ENCODE measurements at regions not wholly inside any gene's neighbourhood (a gene's known extent, or its start where the extent isn't known, plus 50 kb on each side); places are given as distances from the start of the nearest gene placed in this dataset.
"Not testable (repeated sequence)": the region's sequence is repeated elsewhere in the genome, so short reads cannot be mapped to it uniquely, and the experiment has no call there.

DNA sequence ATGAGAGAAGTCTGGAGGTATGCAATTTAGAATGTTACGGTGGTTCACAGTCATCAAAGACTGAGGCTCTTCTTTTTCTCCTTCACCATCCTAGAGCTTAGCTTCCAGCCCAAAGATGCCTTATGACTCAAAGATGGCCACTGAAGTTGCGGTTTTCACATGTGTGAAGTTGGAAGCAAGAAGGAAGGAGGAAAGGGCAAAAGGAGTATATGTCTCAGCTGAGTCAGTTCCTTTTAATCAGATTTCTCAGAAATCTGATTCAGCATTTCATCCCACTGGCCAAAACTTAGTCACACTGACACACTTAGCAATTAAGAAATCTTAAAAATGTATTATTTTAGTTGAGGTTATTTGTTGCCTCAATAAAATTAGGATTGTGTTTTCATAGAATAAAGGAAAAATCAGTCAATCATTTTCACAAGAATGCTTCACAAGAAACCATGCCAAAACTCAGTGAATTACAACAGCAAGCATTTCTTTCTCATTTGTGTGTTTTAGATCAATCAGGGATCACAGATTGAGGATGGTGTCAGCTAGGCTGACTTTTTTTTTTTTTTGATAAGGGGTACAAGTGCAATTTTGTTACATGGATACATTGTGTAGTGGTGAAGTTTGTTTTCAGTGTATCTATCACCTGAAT, 211.1 kb upstream of the GADL1 start:
- WGBS, 2 donors (ENCODE audit: low coverage in 1 of 2): 38 to 100% methylated on average over 1 to 2 of the region's 2 CpGs
- Histone ChIP-seq H3K4me1 (no peaks in the 10 kb centered on the region), H3K27me3 (no peaks in the 10 kb centered on the region), H3K36me3 (no peaks in the 10 kb centered on the region), H3K9me3 (no peaks in the 10 kb centered on the region), H3K27ac (no peak overlapping the region), H3K4me3 (no peak overlapping the region)
- TF ChIP-seq POLR2A (IDR thresholded peaks at IDR 0.05) (no peak), POLR2AphosphoS5 (IDR thresholded peaks at IDR 0.05) (no peak), EP300 (IDR thresholded peaks at IDR 0.05) (no peak)
- TF ChIP-seq, protein P1, sequence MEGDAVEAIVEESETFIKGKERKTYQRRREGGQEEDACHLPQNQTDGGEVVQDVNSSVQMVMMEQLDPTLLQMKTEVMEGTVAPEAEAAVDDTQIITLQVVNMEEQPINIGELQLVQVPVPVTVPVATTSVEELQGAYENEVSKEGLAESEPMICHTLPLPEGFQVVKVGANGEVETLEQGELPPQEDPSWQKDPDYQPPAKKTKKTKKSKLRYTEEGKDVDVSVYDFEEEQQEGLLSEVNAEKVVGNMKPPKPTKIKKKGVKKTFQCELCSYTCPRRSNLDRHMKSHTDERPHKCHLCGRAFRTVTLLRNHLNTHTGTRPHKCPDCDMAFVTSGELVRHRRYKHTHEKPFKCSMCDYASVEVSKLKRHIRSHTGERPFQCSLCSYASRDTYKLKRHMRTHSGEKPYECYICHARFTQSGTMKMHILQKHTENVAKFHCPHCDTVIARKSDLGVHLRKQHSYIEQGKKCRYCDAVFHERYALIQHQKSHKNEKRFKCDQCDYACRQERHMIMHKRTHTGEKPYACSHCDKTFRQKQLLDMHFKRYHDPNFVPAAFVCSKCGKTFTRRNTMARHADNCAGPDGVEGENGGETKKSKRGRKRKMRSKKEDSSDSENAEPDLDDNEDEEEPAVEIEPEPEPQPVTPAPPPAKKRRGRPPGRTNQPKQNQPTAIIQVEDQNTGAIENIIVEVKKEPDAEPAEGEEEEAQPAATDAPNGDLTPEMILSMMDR (IDR thresholded peaks at IDR 0.05): no peak
- ATAC-seq: no peak

DNA sequence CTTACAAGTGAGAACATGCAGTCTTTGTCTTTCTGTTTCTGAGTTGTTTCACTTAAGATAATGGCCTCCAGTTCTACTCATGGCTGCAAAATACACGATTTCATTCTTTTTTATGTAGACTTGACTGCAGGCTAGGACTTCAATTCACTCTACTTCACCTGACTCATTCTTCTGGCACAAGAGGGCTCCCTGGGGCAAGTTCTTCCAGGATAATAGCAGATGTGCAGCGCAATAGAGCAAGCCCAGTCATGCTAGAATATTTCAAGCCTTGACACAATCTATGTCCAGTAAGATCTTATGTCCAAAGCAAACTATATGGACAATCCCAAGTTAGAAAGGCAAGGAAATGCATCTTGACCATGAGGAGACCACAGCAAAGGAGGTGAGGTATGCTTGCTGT, 211.7 kb upstream of the GADL1 start:
- no peaks in the 10 kb centered on the region for H3K9me3 ChIP-seq
- no peak overlapping the region for H3K27ac ChIP-seq
- TF ChIP-seq, protein P1 (IDR thresholded peaks at IDR 0.05): no peak
- no peak for TF ChIP-seq EP300 (IDR thresholded peaks at IDR 0.05)
- TF ChIP-seq POLR2AphosphoS5 (IDR thresholded peaks at IDR 0.05): no peak
- TF ChIP-seq POLR2A (IDR thresholded peaks at IDR 0.05): no peak
- no peak overlapping the region for H3K4me3 ChIP-seq
- no peak for ATAC-seq
- H3K36me3 ChIP-seq: no peaks in the 10 kb centered on the region
- no peaks in the 10 kb centered on the region for H3K4me1 ChIP-seq
- no peaks in the 10 kb centered on the region for H3K27me3 ChIP-seq
- 60 to 63% methylated on average over 1 to 2 of the region's 2 CpGs for WGBS, 2 donors (ENCODE audit: low coverage in 1 of 2)

DNA sequence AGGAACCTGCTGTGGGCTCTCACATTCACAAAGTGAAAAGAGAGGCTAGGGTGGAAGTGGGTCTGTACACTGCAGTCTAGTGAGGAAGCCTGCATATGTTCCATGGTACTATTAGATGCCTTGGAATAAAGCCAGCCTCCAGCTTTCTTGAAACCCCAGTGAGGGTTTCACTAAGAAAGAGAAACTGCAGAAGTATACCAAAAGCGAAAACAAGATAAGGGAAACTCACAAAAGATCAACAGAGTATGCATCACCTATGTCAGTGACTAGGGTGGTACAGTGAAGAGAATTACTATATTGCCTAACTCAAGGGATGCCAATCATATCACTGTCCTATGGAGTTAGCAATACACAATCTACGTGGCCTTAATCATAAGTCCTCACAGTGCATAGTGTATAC, 212.5 kb upstream of the GADL1 start:
- H3K4me1 ChIP-seq: no peaks in the 10 kb centered on the region
- no peak overlapping the region for H3K27ac ChIP-seq
- 86 to 89% methylated on average over 2 of the region's 2 CpGs for WGBS, 2 donors (ENCODE audit: low coverage in 1 of 2)
- no peaks in the 10 kb centered on the region for H3K9me3 ChIP-seq
- no peaks in the 10 kb centered on the region for H3K27me3 ChIP-seq
- H3K36me3 ChIP-seq: no peaks in the 10 kb centered on the region
- no peak overlapping the region for H3K4me3 ChIP-seq
- no peak for ATAC-seq
- TF ChIP-seq EP300 (IDR thresholded peaks at IDR 0.05) (no peak), POLR2AphosphoS5 (IDR thresholded peaks at IDR 0.05) (no peak), POLR2A (IDR thresholded peaks at IDR 0.05) (no peak)
- TF ChIP-seq, protein P1 (IDR thresholded peaks at IDR 0.05): no peak

DNA sequence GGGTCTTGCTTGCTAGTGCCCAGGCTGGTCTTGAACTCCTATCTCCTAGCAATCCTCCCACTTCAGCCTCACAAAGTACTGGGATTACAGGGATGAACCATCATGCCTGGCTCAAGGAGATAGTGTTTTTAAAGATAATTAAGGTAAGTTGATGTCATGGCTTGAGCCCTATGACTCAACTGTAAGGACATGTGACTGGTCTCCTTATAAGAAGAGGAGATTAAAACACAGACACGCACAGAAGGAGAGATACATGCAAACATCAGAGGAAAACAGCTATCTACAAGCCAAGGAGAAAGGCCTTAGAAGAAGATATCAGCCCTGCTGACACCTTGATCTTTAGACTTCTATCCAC, 220.4 kb upstream of the GADL1 start:
- 80% methylated on average over 1 of the region's 1 CpG; no CpG with 5 or more reads in 1 of the 2 donors for WGBS, 2 donors (ENCODE audit: low coverage in 1 of 2)
- TF ChIP-seq, protein P1 (IDR thresholded peaks at IDR 0.05): no peak
- no peak overlapping the region for H3K27ac ChIP-seq

DNA sequence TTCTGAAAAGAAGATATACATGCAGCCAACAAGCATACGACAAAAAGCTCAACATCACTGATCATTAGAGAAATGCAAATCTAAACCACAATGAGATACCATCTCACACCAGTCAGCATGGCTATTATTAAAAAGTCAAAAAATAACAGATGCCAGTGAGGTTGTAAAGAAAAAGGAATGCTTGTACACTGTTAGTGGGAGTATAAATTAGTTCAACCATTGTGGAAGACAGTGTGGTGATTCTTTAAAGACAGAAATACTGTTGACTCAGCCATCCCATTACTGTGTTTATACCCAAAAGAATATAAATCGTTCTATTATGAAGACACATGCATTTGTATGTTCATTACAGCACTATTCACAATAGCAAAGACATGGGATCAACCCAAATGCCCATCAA, 221.1 kb upstream of the GADL1 start:
- not testable (repeated sequence) for H3K27me3 ChIP-seq, H3K36me3 ChIP-seq, H3K4me1 ChIP-seq, H3K9me3 ChIP-seq, H3K4me3 ChIP-seq, H3K27ac ChIP-seq, ATAC-seq
- WGBS, 2 donors (ENCODE audit: low coverage in 1 of 2): 86% methylated on average over 2 of the region's 2 CpGs

More for the DNA sequence above, 220.4 kb upstream of the GADL1 start:
- no peak for ATAC-seq
- no peaks in the 10 kb centered on the region for H3K9me3 ChIP-seq
- no peaks in the 10 kb centered on the region for H3K4me1 ChIP-seq
- no peaks in the 10 kb centered on the region for H3K27me3 ChIP-seq
- H3K4me3 ChIP-seq: no peak overlapping the region
- H3K36me3 ChIP-seq: no peaks in the 10 kb centered on the region
